ENCODE measurements at regions not wholly inside any gene's neighbourhood (a gene's known extent, or its start where the extent isn't known, plus 50 kb on each side); places are given as distances from the start of the nearest gene placed in this dataset.

DNA sequence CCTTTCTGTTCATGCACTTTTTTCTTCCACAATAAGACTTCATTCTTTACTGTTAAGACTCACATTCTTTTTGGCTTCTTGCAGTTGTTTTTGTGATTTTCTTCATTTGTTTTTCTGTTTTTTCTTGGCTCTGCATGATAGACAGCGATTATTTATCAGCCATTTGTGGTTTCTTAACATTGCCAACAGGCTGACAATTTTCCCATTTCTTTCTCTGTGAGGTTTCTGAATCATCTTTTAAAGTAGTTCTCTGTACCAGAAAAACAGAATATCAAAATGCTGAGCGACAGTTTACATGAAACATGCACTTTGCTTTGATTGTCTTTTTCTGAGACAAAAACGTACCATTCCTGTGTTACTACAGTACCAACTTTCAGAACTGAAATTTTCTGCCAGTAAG is 334.2 kb upstream of the MAGI2 start:
- TF ChIP-seq CTCF (IDR thresholded peaks at IDR 0.05), result no peak
- TF ChIP-seq EZH2 (IDR thresholded peaks at IDR 0.05), result no peak

All from neural progenitor cell (in vitro differentiated cells).